Smooth muscle cell (in vitro differentiated cells): ENCODE measurements at regions not wholly inside any gene's neighbourhood (a gene's known extent, or its start where the extent isn't known, plus 50 kb on each side); places are given as distances from the start of the nearest gene placed in this dataset.
"Not testable (repeated sequence)": the region's sequence is repeated elsewhere in the genome, so short reads cannot be mapped to it uniquely, and the experiment has no call there.

Source experiments
- DNase-seq: peaks from one replicate; lab custom pipeline; 2025; ENCODE audit not compliant: unreplicated experiment; lab: John Stamatoyannopoulos, UW
- H2AFZ ChIP-seq: fragments of 200-600 bp; sonication (generic); 2 replicates; pipeline ENCODE4 v1.6.0; 2016; ENCODE audit warnings: antibody characterized with exemption, low read depth, mild to moderate bottlenecking
- H3F3A ChIP-seq: fragments of 200-600 bp; sonication (generic); 2 replicates; pipeline ENCODE4 v1.6.0; 2017; ENCODE audit warnings: antibody characterized with exemption, low read depth
- H3K27ac ChIP-seq: fragments of 200-600 bp; sonication (generic); 2 replicates; pipeline ENCODE4 v1.5.1; 2016; ENCODE audit warnings: low read depth, mild to moderate bottlenecking
- H3K27me3 ChIP-seq: fragments of 200-600 bp; sonication (generic); 2 replicates; pipeline ENCODE4 v1.6.1; 2016; ENCODE audit warnings: low read depth, mild to moderate bottlenecking
- H3K36me3 ChIP-seq: fragments of 200-600 bp; sonication (generic); 2 replicates; pipeline ENCODE4 v1.5.1; 2016; ENCODE audit warnings: low read depth
- H3K4me1 ChIP-seq: fragments of 200-600 bp; sonication (generic); 2 replicates; pipeline ENCODE4 v1.5.1; 2016; ENCODE audit warnings: low read depth
- H3K4me2 ChIP-seq: fragments of 200-600 bp; sonication (generic); 2 replicates; pipeline ENCODE4 v1.6.0; 2016; ENCODE audit warnings: mild to moderate bottlenecking
- H3K4me3 ChIP-seq: fragments of 200-600 bp; sonication (generic); 2 replicates; pipeline ENCODE4 v1.5.1; 2016; ENCODE audit warnings: mild to moderate bottlenecking
- H3K79me2 ChIP-seq: fragments of 200-600 bp; sonication (generic); 2 replicates; pipeline ENCODE4 v1.6.0; 2016; ENCODE audit warnings: low read depth, mild to moderate bottlenecking
- H3K9ac ChIP-seq: fragments of 200-600 bp; sonication (generic); 2 replicates; pipeline ENCODE4 v1.6.0; 2016; ENCODE audit warnings: low read depth
- H3K9me3 ChIP-seq: fragments of 200-600 bp; sonication (generic); replicated peaks from 2 replicates; pipeline ENCODE4 v1.5.1; 2016; ENCODE audit warnings: low read depth
- H4K20me1 ChIP-seq: fragments of 200-600 bp; sonication (generic); 2 replicates; pipeline ENCODE4 v1.6.0; 2016; ENCODE audit warnings: low read depth
- CTCF ChIP-seq: fragments of 200-600 bp; sonication (generic); IDR thresholded peaks from 2 replicates; pipeline ENCODE4 v1.5.1; 2017; ENCODE audit warnings: borderline replicate concordance, mild to moderate bottlenecking, antibody characterized with exemption; ENCODE audit not compliant: insufficient read depth, poor library complexity, severe bottlenecking
- whole genome bisulfite sequencing: methylation state at CpG from one replicate; pipeline ENCODE4 v1.1.7; 2016; ENCODE audit warnings: low lambda C conversion rate; 5-methylcytosine and 5-hydroxymethylcytosine counted together

GRCh38 chr10:63825111-63825510 lies 303.9 kb downstream of the REEP3 start:
- H2AFZ ChIP-seq: no peak overlapping the region
- H3K79me2 ChIP-seq: no peaks in the 10 kb centered on the region
- no peak overlapping the region for H3K27ac ChIP-seq
- H3K4me3 ChIP-seq: no peak overlapping the region
- no peak for DNase-seq
- H3K9ac ChIP-seq: no peak overlapping the region
- H3K4me1 ChIP-seq: no peaks in the 10 kb centered on the region
- TF ChIP-seq CTCF: no peak
- no peaks in the 10 kb centered on the region for H4K20me1 ChIP-seq
- no peaks in the 10 kb centered on the region for H3K9me3 ChIP-seq
- H3F3A ChIP-seq: no peaks in the 10 kb centered on the region
- no peaks in the 10 kb centered on the region for H3K36me3 ChIP-seq
- H3K4me2 ChIP-seq: no peak overlapping the region
- no peaks in the 10 kb centered on the region for H3K27me3 ChIP-seq

- H3K79me2 ChIP-seq: no peaks in the 10 kb centered on the region
- no peak for DNase-seq
- no peaks in the 10 kb centered on the region for H3K27me3 ChIP-seq
- no peaks in the 10 kb centered on the region for H4K20me1 ChIP-seq
- H3K4me2 ChIP-seq: no peak overlapping the region
- no peaks in the 10 kb centered on the region for H3K4me1 ChIP-seq
- H3K4me3 ChIP-seq: no peak overlapping the region
- H3K27ac ChIP-seq: no peak overlapping the region
- TF ChIP-seq CTCF: no peak
- no peaks in the 10 kb centered on the region for H3K9me3 ChIP-seq
- no peak overlapping the region for H3K9ac ChIP-seq
- no peak overlapping the region for H2AFZ ChIP-seq
- 96% methylated on average over 5 of the region's 5 CpGs for WGBS
- H3F3A ChIP-seq: no peaks in the 10 kb centered on the region
- no peaks in the 10 kb centered on the region for H3K36me3 ChIP-seq
Measured at GRCh38 chr10:63825766-63826165, 304.6 kb downstream of the REEP3 start.

- not testable (repeated sequence) for H4K20me1 ChIP-seq, H3K4me2 ChIP-seq, H3K27me3 ChIP-seq, H3K36me3 ChIP-seq, H3K4me3 ChIP-seq, H3F3A ChIP-seq, H3K9ac ChIP-seq, H3K9me3 ChIP-seq, DNase-seq, H3K27ac ChIP-seq, H3K4me1 ChIP-seq, H3K79me2 ChIP-seq, H2AFZ ChIP-seq
- WGBS: 92% methylated on average over 3 of the region's 3 CpGs
Measured at GRCh38 chr10:63827018-63827417, 305.8 kb downstream of the REEP3 start.

- no peaks in the 10 kb centered on the region for H3K79me2 ChIP-seq
- no peak for TF ChIP-seq CTCF
- no peaks in the 10 kb centered on the region for H3K9me3 ChIP-seq
- no peaks in the 10 kb centered on the region for H4K20me1 ChIP-seq
- H3K27ac ChIP-seq: no peak overlapping the region
- H3K27me3 ChIP-seq: no peaks in the 10 kb centered on the region
- H3K4me1 ChIP-seq: no peaks in the 10 kb centered on the region
- no peak overlapping the region for H3K4me3 ChIP-seq
- H3K9ac ChIP-seq: no peak overlapping the region
- H3K36me3 ChIP-seq: no peaks in the 10 kb centered on the region
- no peaks in the 10 kb centered on the region for H3F3A ChIP-seq
- no peak for DNase-seq
- no peak overlapping the region for H2AFZ ChIP-seq
- WGBS: 69% methylated on average over 2 of the region's 2 CpGs
- no peak overlapping the region for H3K4me2 ChIP-seq
Measured at GRCh38 chr10:63829020-63829419, 307.8 kb downstream of the REEP3 start.
